ENCODE measurements at regions not wholly inside any gene's neighbourhood (a gene's known extent, or its start where the extent isn't known, plus 50 kb on each side); places are given as distances from the start of the nearest gene placed in this dataset.

DNA sequence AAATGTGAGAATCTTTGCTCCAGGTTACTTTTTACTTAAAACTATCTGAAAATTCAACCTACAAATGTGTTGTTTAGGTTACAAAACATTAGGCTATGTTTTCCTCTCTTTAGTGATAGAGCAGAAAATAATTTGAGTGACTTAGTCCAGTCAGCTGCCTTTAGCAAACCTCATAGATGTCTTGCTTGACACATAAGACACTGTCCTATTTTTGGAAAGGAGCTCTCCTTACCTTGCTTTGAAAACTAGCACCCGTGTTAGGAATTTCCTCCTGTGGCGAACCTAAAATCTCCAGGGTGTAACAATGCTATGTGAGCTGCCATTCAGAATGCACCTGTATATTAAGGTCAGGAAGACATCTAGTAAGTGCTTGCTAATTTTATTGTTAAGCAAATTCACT, 221.2 kb upstream of the CD180 start:
- TF ChIP-seq, protein P1, sequence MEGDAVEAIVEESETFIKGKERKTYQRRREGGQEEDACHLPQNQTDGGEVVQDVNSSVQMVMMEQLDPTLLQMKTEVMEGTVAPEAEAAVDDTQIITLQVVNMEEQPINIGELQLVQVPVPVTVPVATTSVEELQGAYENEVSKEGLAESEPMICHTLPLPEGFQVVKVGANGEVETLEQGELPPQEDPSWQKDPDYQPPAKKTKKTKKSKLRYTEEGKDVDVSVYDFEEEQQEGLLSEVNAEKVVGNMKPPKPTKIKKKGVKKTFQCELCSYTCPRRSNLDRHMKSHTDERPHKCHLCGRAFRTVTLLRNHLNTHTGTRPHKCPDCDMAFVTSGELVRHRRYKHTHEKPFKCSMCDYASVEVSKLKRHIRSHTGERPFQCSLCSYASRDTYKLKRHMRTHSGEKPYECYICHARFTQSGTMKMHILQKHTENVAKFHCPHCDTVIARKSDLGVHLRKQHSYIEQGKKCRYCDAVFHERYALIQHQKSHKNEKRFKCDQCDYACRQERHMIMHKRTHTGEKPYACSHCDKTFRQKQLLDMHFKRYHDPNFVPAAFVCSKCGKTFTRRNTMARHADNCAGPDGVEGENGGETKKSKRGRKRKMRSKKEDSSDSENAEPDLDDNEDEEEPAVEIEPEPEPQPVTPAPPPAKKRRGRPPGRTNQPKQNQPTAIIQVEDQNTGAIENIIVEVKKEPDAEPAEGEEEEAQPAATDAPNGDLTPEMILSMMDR (IDR thresholded peaks at IDR 0.05; ENCODE audit: insufficient read depth, low read depth, low read length), result no peak
- TF ChIP-seq EZH2 (IDR thresholded peaks at IDR 0.05; ENCODE audit: insufficient read depth, low read length), result no peak

Data from astrocyte (in vitro differentiated cells and primary cell).